ENCODE measurements at regions not wholly inside any gene's neighbourhood (a gene's known extent, or its start where the extent isn't known, plus 50 kb on each side); places are given as distances from the start of the nearest gene placed in this dataset.

DNA sequence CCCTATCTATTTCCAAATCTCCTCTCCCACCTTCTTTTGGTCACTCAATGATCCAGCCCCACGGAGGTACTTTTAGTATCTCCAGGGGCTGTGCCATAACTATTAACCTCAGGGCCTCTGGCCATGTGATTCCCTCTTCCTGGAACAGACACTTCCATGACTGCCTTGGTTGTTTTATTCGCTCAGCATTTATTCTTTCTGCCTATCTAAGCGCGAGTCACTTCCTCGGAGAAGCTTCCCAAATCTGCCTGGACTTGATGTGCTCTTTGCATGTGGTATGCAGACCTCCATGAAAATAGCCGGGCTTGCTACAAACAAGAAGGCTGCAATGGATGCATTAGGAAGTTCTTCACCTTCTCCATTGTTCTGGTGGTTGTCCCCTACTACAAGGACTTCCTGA, 939.0 kb upstream of the TMEM132C start:
- TF ChIP-seq, protein P1, sequence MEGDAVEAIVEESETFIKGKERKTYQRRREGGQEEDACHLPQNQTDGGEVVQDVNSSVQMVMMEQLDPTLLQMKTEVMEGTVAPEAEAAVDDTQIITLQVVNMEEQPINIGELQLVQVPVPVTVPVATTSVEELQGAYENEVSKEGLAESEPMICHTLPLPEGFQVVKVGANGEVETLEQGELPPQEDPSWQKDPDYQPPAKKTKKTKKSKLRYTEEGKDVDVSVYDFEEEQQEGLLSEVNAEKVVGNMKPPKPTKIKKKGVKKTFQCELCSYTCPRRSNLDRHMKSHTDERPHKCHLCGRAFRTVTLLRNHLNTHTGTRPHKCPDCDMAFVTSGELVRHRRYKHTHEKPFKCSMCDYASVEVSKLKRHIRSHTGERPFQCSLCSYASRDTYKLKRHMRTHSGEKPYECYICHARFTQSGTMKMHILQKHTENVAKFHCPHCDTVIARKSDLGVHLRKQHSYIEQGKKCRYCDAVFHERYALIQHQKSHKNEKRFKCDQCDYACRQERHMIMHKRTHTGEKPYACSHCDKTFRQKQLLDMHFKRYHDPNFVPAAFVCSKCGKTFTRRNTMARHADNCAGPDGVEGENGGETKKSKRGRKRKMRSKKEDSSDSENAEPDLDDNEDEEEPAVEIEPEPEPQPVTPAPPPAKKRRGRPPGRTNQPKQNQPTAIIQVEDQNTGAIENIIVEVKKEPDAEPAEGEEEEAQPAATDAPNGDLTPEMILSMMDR (IDR thresholded peaks at IDR 0.05), result no peak
- no peak for TF ChIP-seq EZH2 (IDR thresholded peaks at IDR 0.05; ENCODE audit: borderline replicate concordance, insufficient read depth, low read depth, low read length, poor library complexity, severe bottlenecking)

DNA sequence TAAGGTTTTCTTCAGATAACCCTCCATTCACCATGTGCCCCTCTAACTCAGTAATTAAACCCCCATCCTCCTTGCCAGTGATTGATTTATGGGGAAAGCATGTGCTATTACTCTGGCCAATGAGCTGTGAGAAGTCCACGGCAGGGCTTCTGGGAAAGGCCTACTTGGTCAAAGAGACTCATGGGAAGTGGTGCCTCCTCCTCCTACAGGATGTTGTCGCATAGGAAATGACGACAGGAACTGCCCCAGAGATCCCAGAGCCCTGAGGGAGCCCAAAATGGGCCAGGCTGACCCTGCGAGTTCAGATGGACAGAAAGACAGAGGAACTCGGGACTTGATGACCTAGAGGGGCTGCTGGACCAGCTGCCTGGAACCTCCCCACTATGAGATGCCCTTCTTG, 938.1 kb upstream of the TMEM132C start:
- no peaks in the 10 kb centered on the region for H3K4me1 ChIP-seq (ENCODE audit: control insufficient read depth in 2 of 2, insufficient read depth in 2 of 2, low read length in 2 of 2)
- ChIA-PET CTCF (no interaction called here), POLR2A (no interaction called here)
- ATAC-seq (ENCODE audit: low read depth), result no peak
- Mint-ChIP-seq H3K27me3 (no peaks in the 10 kb centered on the region), H3K27ac (no peak overlapping the region), H3K9me3 (ENCODE audit: insufficient read depth) (no peaks in the 10 kb centered on the region), H3K4me1 (no peaks in the 10 kb centered on the region), H3K4me3 (no peak overlapping the region)
- DNase-seq, result no peak
- H2AFZ ChIP-seq (ENCODE audit: insufficient read depth, low read depth, low read length, poor library complexity, severe bottlenecking), result no peak overlapping the region
- no peak overlapping the region for H3K27ac ChIP-seq (ENCODE audit: low read length in 2 of 2)
- no peak overlapping the region for H3K9ac ChIP-seq (ENCODE audit: low read length)
- intact Hi-C loops (cut with micrococcal nuclease), result no loop called here
- WGBS (ENCODE audit: insufficient coverage), result 61% methylated on average over 5 of the region's 5 CpGs
- no peaks in the 10 kb centered on the region for H4K20me1 ChIP-seq (ENCODE audit: control insufficient read depth, insufficient read depth, low read length, poor library complexity, severe bottlenecking)
- H3K4me3 ChIP-seq (ENCODE audit: control extremely low read depth in 1 of 5, extremely low read depth in 1 of 5, insufficient read depth in 1 of 5, low read depth in 2 of 5, low read length in 4 of 5), result no peak overlapping the region
- no peaks in the 10 kb centered on the region for H3K79me2 ChIP-seq (ENCODE audit: control insufficient read depth, insufficient read depth, low read length)
- H3K27me3 ChIP-seq (replicated peaks in 1 of 4; ENCODE audit: control extremely low read depth in 1 of 4, control insufficient read depth in 3 of 4, insufficient read depth in 4 of 4, low read length in 3 of 4), result no peaks in the 10 kb centered on the region
- no peak overlapping the region for H3K4me2 ChIP-seq (replicated peaks; ENCODE audit: low read depth, low read length, poor library complexity, severe bottlenecking)
- no peaks in the 10 kb centered on the region for H3K36me3 ChIP-seq (replicated peaks in 1 of 2; ENCODE audit: control extremely low read depth in 1 of 2, control insufficient read depth in 1 of 2, extremely low read depth in 1 of 2, insufficient read depth in 2 of 2, low read length in 1 of 2)
- peaks cover 0 to 12% (median 0%) of the 10 kb centered on the region in 3 donors for H3K9me3 ChIP-seq (ENCODE audit: control extremely low read depth in 1 of 3, control insufficient read depth in 2 of 3, insufficient read depth in 1 of 3, low read length in 2 of 3)
- TF ChIP-seq, protein P1 (IDR thresholded peaks at IDR 0.05), result no peak
- no peak for TF ChIP-seq EZH2 (IDR thresholded peaks at IDR 0.05; ENCODE audit: borderline replicate concordance, insufficient read depth, low read depth, low read length, poor library complexity, severe bottlenecking)

More for the DNA sequence above, 939.0 kb upstream of the TMEM132C start:
- ChIA-PET POLR2A (no interaction called here), CTCF (no interaction called here)
- peaks cover 0 to 6% (median 0%) of the 10 kb centered on the region in 3 donors for H3K9me3 ChIP-seq (ENCODE audit: control extremely low read depth in 1 of 3, control insufficient read depth in 2 of 3, insufficient read depth in 1 of 3, low read length in 2 of 3)
- intact Hi-C loops (cut with micrococcal nuclease), result no loop called here
- DNase-seq (no peak), ATAC-seq (ENCODE audit: low read depth) (no peak)
- Mint-ChIP-seq H3K9me3 (ENCODE audit: insufficient read depth) (no peaks in the 10 kb centered on the region), H3K4me1 (no peaks in the 10 kb centered on the region), H3K4me3 (no peak overlapping the region), H3K27ac (no peak overlapping the region), H3K27me3 (no peaks in the 10 kb centered on the region)
- no peaks in the 10 kb centered on the region for H3K27me3 ChIP-seq (replicated peaks in 1 of 4; ENCODE audit: control extremely low read depth in 1 of 4, control insufficient read depth in 3 of 4, insufficient read depth in 4 of 4, low read length in 3 of 4)
- H3K27ac ChIP-seq (ENCODE audit: low read length in 2 of 2), result no peak overlapping the region
- no peak overlapping the region for H2AFZ ChIP-seq (ENCODE audit: insufficient read depth, low read depth, low read length, poor library complexity, severe bottlenecking)
- H3K79me2 ChIP-seq (ENCODE audit: control insufficient read depth, insufficient read depth, low read length), result no peaks in the 10 kb centered on the region
- WGBS (ENCODE audit: insufficient coverage), result 97% methylated on average over 5 of the region's 6 CpGs
- H3K4me1 ChIP-seq (ENCODE audit: control insufficient read depth in 2 of 2, insufficient read depth in 2 of 2, low read length in 2 of 2), result no peaks in the 10 kb centered on the region
- H3K36me3 ChIP-seq (replicated peaks in 1 of 2; ENCODE audit: control extremely low read depth in 1 of 2, control insufficient read depth in 1 of 2, extremely low read depth in 1 of 2, insufficient read depth in 2 of 2, low read length in 1 of 2), result no peaks in the 10 kb centered on the region
- H4K20me1 ChIP-seq (ENCODE audit: control insufficient read depth, insufficient read depth, low read length, poor library complexity, severe bottlenecking), result no peaks in the 10 kb centered on the region
- H3K9ac ChIP-seq (ENCODE audit: low read length), result no peak overlapping the region
- no peak overlapping the region for H3K4me3 ChIP-seq (ENCODE audit: control extremely low read depth in 1 of 5, extremely low read depth in 1 of 5, insufficient read depth in 1 of 5, low read depth in 2 of 5, low read length in 4 of 5)
- H3K4me2 ChIP-seq (replicated peaks; ENCODE audit: low read depth, low read length, poor library complexity, severe bottlenecking), result no peak overlapping the region

All from B cell (primary cell).